SK-N-SH (cell line): ENCODE measurements at regions not wholly inside any gene's neighbourhood (a gene's known extent, or its start where the extent isn't known, plus 50 kb on each side); places are given as distances from the start of the nearest gene placed in this dataset.

Experiments used
- CTCF ChIP-seq: fragments of 200-600 bp; sonication (generic); IDR thresholded peaks from 2 replicates; pipeline ENCODE4 v1.6.1; 2017; ENCODE audit warnings: antibody characterized with exemption, mild to moderate bottlenecking, moderate library complexity
- ELF1 ChIP-seq: IDR thresholded peaks from 2 replicates; pipeline ENCODE4 v1.4.0; 2012
- EZH2phosphoT487 ChIP-seq: fragments of 200-600 bp; sonication (generic); IDR thresholded peaks from 2 replicates; pipeline ENCODE4 v1.6.1; 2017; ENCODE audit warnings: low read depth, mixed run types, mild to moderate bottlenecking, antibody characterized with exemption, moderate library complexity, borderline replicate concordance
- FOXM1 ChIP-seq: IDR thresholded peaks from 2 replicates; pipeline ENCODE4 v1.4.0; 2012; ENCODE audit warnings: low read depth, mild to moderate bottlenecking
- MEF2A ChIP-seq: IDR thresholded peaks from 2 replicates; pipeline ENCODE4 v1.4.0; 2012; ENCODE audit warnings: low read depth, borderline replicate concordance
- MXI1 ChIP-seq: IDR thresholded peaks from 2 replicates; pipeline ENCODE4 v1.6.1; 2012; ENCODE audit warnings: mild to moderate bottlenecking, low read depth, low read length, improper control_type of control experiment
- PBX3 ChIP-seq: IDR thresholded peaks from 2 replicates; pipeline ENCODE4; 2012
- POLR2AphosphoS5 ChIP-seq: IDR thresholded peaks from 2 replicates; pipeline ENCODE4 v1.6.1; 2012; ENCODE audit warnings: low read depth, low read length
- SMC3 ChIP-seq: IDR thresholded peaks from 2 replicates; pipeline ENCODE4 v1.6.1; 2012; ENCODE audit warnings: low read depth, low read length, improper control_type of control experiment
- TAF1 ChIP-seq: IDR thresholded peaks from 2 replicates; pipeline ENCODE4 v1.6.1; 2012; ENCODE audit warnings: low read depth, mild to moderate bottlenecking, low read length, moderate library complexity, borderline replicate concordance
- USF2 ChIP-seq: fragments of 150-350 bp; IDR thresholded peaks from 2 replicates; pipeline ENCODE4 v1.6.1; 2017; ENCODE audit warnings: antibody characterized with exemption, low read length, low read depth, borderline replicate concordance

- TF ChIP-seq POLR2AphosphoS5, result no peak
- no peak for TF ChIP-seq CTCF
- no peak for TF ChIP-seq EZH2phosphoT487
- TF ChIP-seq USF2, result no peak
- no peak for TF ChIP-seq MXI1
- no peak for TF ChIP-seq ELF1
- TF ChIP-seq PBX3, result no peak
- no peak for TF ChIP-seq SMC3
- TF ChIP-seq FOXM1, result no peak
- no peak for TF ChIP-seq TAF1
- TF ChIP-seq MEF2A, result no peak
Observed at GRCh38 chr7:13236026-13236425, 548.6 kb downstream of the ARL4A start.
